ENCODE measurements at regions not wholly inside any gene's neighbourhood (a gene's known extent, or its start where the extent isn't known, plus 50 kb on each side); places are given as distances from the start of the nearest gene placed in this dataset.

DNA sequence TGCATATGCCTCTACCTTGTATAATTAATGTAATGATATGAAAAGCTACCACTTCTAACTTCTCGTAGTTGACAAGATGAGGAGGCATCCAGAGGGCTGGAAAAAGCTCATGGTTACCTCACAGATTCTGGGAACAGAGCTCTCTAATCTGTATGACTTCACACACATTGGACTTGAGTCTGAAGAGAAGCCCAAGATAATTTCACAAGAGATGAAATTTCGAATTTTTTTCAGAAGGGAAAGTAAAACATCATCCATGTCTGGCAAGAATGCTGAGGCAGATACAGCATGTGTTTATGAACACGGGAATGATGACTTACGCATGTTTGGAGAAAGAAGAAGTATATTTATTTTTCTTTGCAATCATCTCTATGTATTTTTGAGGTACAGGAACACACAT is 141.8 kb upstream of the TENT5A start:
- TF ChIP-seq, protein P1, sequence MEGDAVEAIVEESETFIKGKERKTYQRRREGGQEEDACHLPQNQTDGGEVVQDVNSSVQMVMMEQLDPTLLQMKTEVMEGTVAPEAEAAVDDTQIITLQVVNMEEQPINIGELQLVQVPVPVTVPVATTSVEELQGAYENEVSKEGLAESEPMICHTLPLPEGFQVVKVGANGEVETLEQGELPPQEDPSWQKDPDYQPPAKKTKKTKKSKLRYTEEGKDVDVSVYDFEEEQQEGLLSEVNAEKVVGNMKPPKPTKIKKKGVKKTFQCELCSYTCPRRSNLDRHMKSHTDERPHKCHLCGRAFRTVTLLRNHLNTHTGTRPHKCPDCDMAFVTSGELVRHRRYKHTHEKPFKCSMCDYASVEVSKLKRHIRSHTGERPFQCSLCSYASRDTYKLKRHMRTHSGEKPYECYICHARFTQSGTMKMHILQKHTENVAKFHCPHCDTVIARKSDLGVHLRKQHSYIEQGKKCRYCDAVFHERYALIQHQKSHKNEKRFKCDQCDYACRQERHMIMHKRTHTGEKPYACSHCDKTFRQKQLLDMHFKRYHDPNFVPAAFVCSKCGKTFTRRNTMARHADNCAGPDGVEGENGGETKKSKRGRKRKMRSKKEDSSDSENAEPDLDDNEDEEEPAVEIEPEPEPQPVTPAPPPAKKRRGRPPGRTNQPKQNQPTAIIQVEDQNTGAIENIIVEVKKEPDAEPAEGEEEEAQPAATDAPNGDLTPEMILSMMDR (IDR thresholded peaks at IDR 0.05), result no peak
- TF ChIP-seq POLR2A (IDR thresholded peaks at IDR 0.05), result no peak
